H9 (cell line): ENCODE measurements at regions not wholly inside any gene's neighbourhood (a gene's known extent, or its start where the extent isn't known, plus 50 kb on each side); places are given as distances from the start of the nearest gene placed in this dataset.

Source experiments
- DNase-seq: peaks from one replicate; pipeline ENCODE4 v3.0.0-alpha.2; 2017
- H2AFZ ChIP-seq: one replicate; pipeline ENCODE4 v1.6.1; 2013; ENCODE audit warnings: mild to moderate bottlenecking, low read length, control low read depth, moderate library complexity
- H2AK5ac ChIP-seq: 2 replicates; pipeline ENCODE4 v1.6.1; 2013; ENCODE audit warnings: low read length, control low read depth, mixed read lengths; ENCODE audit not compliant: insufficient read length
- H2BK120ac ChIP-seq: one replicate; pipeline ENCODE4 v1.6.1; 2013; ENCODE audit warnings: low read depth, mild to moderate bottlenecking, low read length, control low read depth, inconsistent platforms; ENCODE audit not compliant: poor library complexity, severe bottlenecking
- H2BK12ac ChIP-seq: 2 replicates; pipeline ENCODE4 v1.6.1; 2013; ENCODE audit warnings: low read length, control low read depth, mixed read lengths, low read depth; ENCODE audit not compliant: insufficient read length
- H2BK15ac ChIP-seq: 2 replicates; pipeline ENCODE4 v1.6.1; 2013; ENCODE audit warnings: low read depth, low read length, control low read depth
- H2BK20ac ChIP-seq: one replicate; pipeline ENCODE4 v1.6.1; 2013; ENCODE audit warnings: low read depth, mild to moderate bottlenecking, low read length, control low read depth, inconsistent platforms; ENCODE audit not compliant: poor library complexity, severe bottlenecking
- H2BK5ac ChIP-seq: 2 replicates; pipeline ENCODE4 v1.6.1; 2013; ENCODE audit warnings: low read length, control low read depth, mixed read lengths; ENCODE audit not compliant: insufficient read length
- H3K14ac ChIP-seq: 2 replicates; pipeline ENCODE4 v1.6.1; 2013; ENCODE audit warnings: low read length, control low read depth; ENCODE audit not compliant: insufficient read depth
- H3K18ac ChIP-seq: 2 replicates; pipeline ENCODE4 v1.6.1; 2013; ENCODE audit warnings: low read depth, mild to moderate bottlenecking, mixed read lengths, low read length, control low read depth; ENCODE audit not compliant: insufficient read length
- H3K23ac ChIP-seq: 2 replicates; pipeline ENCODE4 v1.6.1; 2013; ENCODE audit warnings: low read length, control low read depth, mixed read lengths, low read depth; ENCODE audit not compliant: insufficient read length
- H3K23me2 ChIP-seq: 2 replicates; pipeline ENCODE4 v1.6.1; 2013; ENCODE audit warnings: low read depth, mild to moderate bottlenecking, mixed read lengths, low read length, control low read depth; ENCODE audit not compliant: insufficient read length, poor library complexity, severe bottlenecking
- H3K27ac ChIP-seq: 2 replicates; pipeline ENCODE4 v1.5.1; 2013; ENCODE audit warnings: low read length, control low read depth, mixed read lengths, low read depth; ENCODE audit not compliant: insufficient read length
- H3K27me3 ChIP-seq: 2 replicates; pipeline ENCODE4 v1.6.1; 2013; ENCODE audit warnings: low read length, control low read depth, inconsistent platforms; ENCODE audit not compliant: insufficient read depth
- H3K4ac ChIP-seq: 2 replicates; pipeline ENCODE4 v1.6.1; 2013; ENCODE audit warnings: low read depth, mild to moderate bottlenecking, control low read depth, inconsistent platforms, low read length, moderate library complexity
- H3K4me1 ChIP-seq: 2 replicates; pipeline ENCODE4 v1.6.1; 2013; ENCODE audit warnings: low read length, control low read depth, inconsistent platforms; ENCODE audit not compliant: insufficient read depth
- H3K4me2 ChIP-seq: 2 replicates; pipeline ENCODE4 v1.6.1; 2013; ENCODE audit warnings: low read length, control low read depth, mixed read lengths; ENCODE audit not compliant: insufficient read length, insufficient read depth
- H3K56ac ChIP-seq: 2 replicates; pipeline ENCODE4 v1.6.1; 2013; ENCODE audit warnings: low read depth, mild to moderate bottlenecking, mixed read lengths, low read length, control low read depth; ENCODE audit not compliant: insufficient read length
- H3K79me1 ChIP-seq: 2 replicates; pipeline ENCODE4 v1.6.1; 2013; ENCODE audit warnings: low read depth, mild to moderate bottlenecking, moderate library complexity, low read length, control low read depth, inconsistent platforms; ENCODE audit not compliant: insufficient read depth, poor library complexity, severe bottlenecking
- H3K79me2 ChIP-seq: 2 replicates; pipeline ENCODE4 v1.6.1; 2013; ENCODE audit warnings: low read length, control low read depth, inconsistent platforms; ENCODE audit not compliant: insufficient read depth
- H3K9ac ChIP-seq: 2 replicates; pipeline ENCODE4 v1.6.1; 2013; ENCODE audit warnings: low read length, control low read depth, mixed read lengths; ENCODE audit not compliant: insufficient read length; ENCODE audit errors: extremely low read depth
- H3K9me3 ChIP-seq: one replicate; pipeline ENCODE4 v1.6.1; 2013; ENCODE audit warnings: low read depth, low read length, inconsistent platforms; ENCODE audit not compliant: control insufficient read depth
- H3T11ph ChIP-seq: one replicate; pipeline ENCODE4 v1.6.1; 2013; ENCODE audit warnings: mild to moderate bottlenecking, low read length, control low read depth, inconsistent platforms
- H4K20me1 ChIP-seq: one replicate; pipeline ENCODE4 v1.6.1; 2013; ENCODE audit not compliant: control insufficient read depth, insufficient read length, insufficient read depth
- H4K5ac ChIP-seq: 2 replicates; pipeline ENCODE4 v1.6.1; 2013; ENCODE audit warnings: low read depth, mild to moderate bottlenecking, mixed read lengths, low read length, control low read depth; ENCODE audit not compliant: insufficient read length
- H4K8ac ChIP-seq: replicated peaks from 2 replicates; pipeline ENCODE4 v1.6.1; 2013; ENCODE audit warnings: low read length, control low read depth, mixed read lengths, low read depth; ENCODE audit not compliant: insufficient read length
- H4K91ac ChIP-seq: 2 replicates; pipeline ENCODE4 v1.6.1; 2013; ENCODE audit warnings: low read depth, mild to moderate bottlenecking, moderate library complexity, mixed read lengths, low read length, control low read depth; ENCODE audit not compliant: insufficient read length
- H3K27ac Mint-ChIP-seq, 3 experiments: 2 replicates in 2 of 3; 3 replicates in 1 of 3; pipeline ENCODE4 v1.8.0; 2020 to 2021; ENCODE audit warnings: mixed read lengths in 3 of 3, mild to moderate bottlenecking in 1 of 3, moderate library complexity in 1 of 3
- H3K27me3 Mint-ChIP-seq: 2 replicates; pipeline ENCODE4 v1.8.0; 2021; ENCODE audit warnings: low read depth, mild to moderate bottlenecking, moderate library complexity, mixed read lengths
- H3K36me3 Mint-ChIP-seq, 3 experiments: 2 replicates in 2 of 3; 3 replicates in 1 of 3; pipeline ENCODE4 v1.8.0; 2020 to 2021; ENCODE audit warnings: low read depth in 3 of 3, mixed read lengths in 3 of 3; ENCODE audit not compliant: insufficient read depth in 1 of 3
- H3K4me1 Mint-ChIP-seq, 2 experiments: 2 replicates each; pipeline ENCODE4 v1.8.0; 2020; ENCODE audit warnings: mixed read lengths in 2 of 2
- H3K4me3 Mint-ChIP-seq, 2 experiments: 2 replicates in 1 of 2; 3 replicates in 1 of 2; pipeline ENCODE4 v1.8.0; 2020 to 2021; ENCODE audit warnings: mild to moderate bottlenecking in 2 of 2, mixed read lengths in 2 of 2, moderate library complexity in 1 of 2
- H3K9me3 Mint-ChIP-seq, 2 experiments: 2 replicates in 1 of 2; 3 replicates in 1 of 2; pipeline ENCODE4 v1.8.0; 2020; ENCODE audit warnings: mild to moderate bottlenecking in 2 of 2, mixed read lengths in 2 of 2, moderate library complexity in 1 of 2
- CTCF ChIP-seq: fragments of 200-600 bp; sonication (generic); conservative IDR thresholded peaks from 3 replicates; pipeline ENCODE4 v1.8.0; 2021; ENCODE audit warnings: antibody characterized with exemption, mild to moderate bottlenecking
- WGBS: extraction: QIAGEN DNeasy Blood & Tissue Kit; methylation state at CpG from one replicate; pipeline ENCODE4 v1.1.7; 2013; ENCODE audit warnings: missing lambda C conversion rate, low lambda C conversion rate, mixed read lengths; ENCODE audit not compliant: insufficient read length; ENCODE audit errors: extremely low coverage; 5-methylcytosine and 5-hydroxymethylcytosine counted together

DNA sequence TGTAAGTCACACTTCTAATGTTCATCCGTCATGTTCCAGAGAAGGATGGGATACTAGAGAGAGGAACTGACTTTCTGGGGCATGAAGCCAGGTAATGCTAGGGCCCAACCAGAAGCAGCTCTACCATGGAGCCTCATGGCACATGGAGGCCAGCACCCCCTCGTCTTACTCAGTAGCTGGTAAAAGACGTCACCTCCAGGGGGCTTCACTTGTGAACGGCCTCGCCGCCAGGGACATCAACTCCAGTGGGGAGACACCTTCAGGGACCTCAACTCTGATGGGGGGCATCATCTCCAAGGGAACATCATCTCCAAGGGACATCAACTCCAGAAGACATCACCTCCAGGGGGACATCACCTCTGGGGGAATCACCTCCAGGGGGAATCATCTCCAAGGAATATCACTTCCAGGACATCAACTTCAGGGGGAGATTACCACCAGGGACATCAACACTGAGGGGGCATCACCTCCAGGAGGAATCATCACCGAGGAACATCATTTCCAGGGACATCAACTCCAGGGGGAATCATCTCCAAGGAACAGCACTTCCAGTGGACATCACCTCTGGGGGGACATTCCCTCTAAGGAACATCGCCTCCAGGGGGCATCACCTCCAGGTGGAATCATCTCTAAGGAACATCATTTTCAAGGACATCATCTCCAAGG is 168.4 kb downstream of the NDUFA10 start:
- Histone ChIP-seq H3K4me2 (no peak overlapping the region), H4K20me1 (no peaks in the 10 kb centered on the region), H3T11ph (no peak overlapping the region), H3K4me1 (no peaks in the 10 kb centered on the region), H3K27ac (no peak overlapping the region), H3K79me1 (no peaks in the 10 kb centered on the region), H2BK120ac (no peak overlapping the region), H4K91ac (no peak overlapping the region), H3K23me2 (no peaks in the 10 kb centered on the region), H3K56ac (no peak overlapping the region), H3K9ac (no peak overlapping the region), H3K9me3 (peaks cover 5% of the 10 kb centered on the region), H3K4ac (no peak overlapping the region), H2BK5ac (no peak overlapping the region), H4K5ac (no peak overlapping the region), H4K8ac (no peak overlapping the region), H2AK5ac (no peak overlapping the region), H3K23ac (no peak overlapping the region), H2BK12ac (no peak overlapping the region), H3K79me2 (no peaks in the 10 kb centered on the region), H3K18ac (no peak overlapping the region), H2BK15ac (no peak overlapping the region), H2AFZ (no peak overlapping the region), H3K27me3 (no peaks in the 10 kb centered on the region), H2BK20ac (no peak overlapping the region), H3K14ac (no peak overlapping the region)
- no CpG with 5 or more reads among the region's 8 CpGs for WGBS
- Mint-ChIP-seq H3K9me3 (peaks cover 13 to 17% of the 10 kb centered on the region in 2 experiments; a peak in 4 of 5 replicates), H3K4me3 (no peak overlapping the region), H3K36me3 (peaks cover 0 to 3% (median 3%) of the 10 kb centered on the region in 3 experiments; a peak in 3 of 7 replicates), H3K27me3 (peaks cover 10% of the 10 kb centered on the region), H3K4me1 (no peaks in the 10 kb centered on the region), H3K27ac (no peak overlapping the region)
- no peak for TF ChIP-seq CTCF
- DNase-seq, result no peak
